ENCODE measurements at regions not wholly inside any gene's neighbourhood (a gene's known extent, or its start where the extent isn't known, plus 50 kb on each side); places are given as distances from the start of the nearest gene placed in this dataset.

GRCh38 chr12:34097213-34097612 is 74.9 kb downstream of the ALG10 start:
- no peak for DNase-seq
- H3K4me1 Mint-ChIP-seq, result no peaks in the 10 kb centered on the region
- no peaks in the 10 kb centered on the region for H3K27me3 Mint-ChIP-seq
- no peaks in the 10 kb centered on the region for H3K9me3 Mint-ChIP-seq
- no peak for ATAC-seq (ENCODE audit: low read depth)
- CTCF ChIA-PET, result no interaction called here
- H3K4me3 Mint-ChIP-seq, result no peak overlapping the region
- H3K27ac Mint-ChIP-seq, result no peak overlapping the region
- TF ChIP-seq CTCF (IDR thresholded peaks at IDR 0.05), result no peak
- no peaks in the 10 kb centered on the region for H3K36me3 Mint-ChIP-seq (ENCODE audit: low read depth)
- intact Hi-C loops (cut with micrococcal nuclease), result no loop called here
- POLR2A ChIA-PET, result no interaction called here

GRCh38 chr12:34105392-34105933 is 83.2 kb downstream of the ALG10 start:
- POLR2A ChIA-PET, result no interaction called here
- H3K4me1 Mint-ChIP-seq, result no peaks in the 10 kb centered on the region
- ATAC-seq (ENCODE audit: low read depth), result no peak
- TF ChIP-seq CTCF (IDR thresholded peaks at IDR 0.05), result no peak
- H3K36me3 Mint-ChIP-seq (ENCODE audit: low read depth), result no peaks in the 10 kb centered on the region
- CTCF ChIA-PET, result no interaction called here
- no peaks in the 10 kb centered on the region for H3K9me3 Mint-ChIP-seq
- no peak overlapping the region for H3K27ac Mint-ChIP-seq
- intact Hi-C loops (cut with micrococcal nuclease), result no loop called here
- H3K4me3 Mint-ChIP-seq, result no peak overlapping the region
- peaks cover 12% of the 10 kb centered on the region for H3K27me3 Mint-ChIP-seq
- no peak for DNase-seq

GRCh38 chr12:34106172-34106571 is 83.9 kb downstream of the ALG10 start:
- DNase-seq, result no peak
- TF ChIP-seq CTCF (IDR thresholded peaks at IDR 0.05), result no peak
- Mint-ChIP-seq H3K27me3 (peaks cover 12% of the 10 kb centered on the region), H3K4me1 (no peaks in the 10 kb centered on the region), H3K9me3 (no peaks in the 10 kb centered on the region), H3K36me3 (ENCODE audit: low read depth) (no peaks in the 10 kb centered on the region), H3K4me3 (no peak overlapping the region), H3K27ac (no peak overlapping the region)
- ATAC-seq (ENCODE audit: low read depth), result no peak
- ChIA-PET POLR2A (no interaction called here), CTCF (no interaction called here)
- intact Hi-C loops (cut with micrococcal nuclease), result no loop called here

DNA sequence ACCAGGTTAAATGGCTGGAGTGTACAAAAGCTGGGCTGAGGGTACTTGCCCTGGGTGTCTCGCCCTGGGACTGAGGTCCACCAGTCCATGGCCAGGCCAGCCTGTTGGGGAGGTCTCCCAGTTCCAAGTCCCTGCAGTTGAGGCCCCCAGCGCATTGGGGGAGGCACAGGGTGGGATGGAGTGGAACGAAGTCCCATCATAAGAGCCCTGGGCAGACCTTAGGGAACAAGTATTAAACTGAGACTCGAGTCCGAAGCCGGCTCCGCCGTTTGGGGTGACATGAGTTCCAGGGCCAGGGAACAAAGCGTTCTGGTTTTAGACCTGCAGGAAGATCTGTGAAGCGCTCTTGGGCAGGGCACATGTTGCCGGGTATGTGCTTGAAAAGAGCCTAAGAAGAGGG is 84.7 kb downstream of the ALG10 start:
- Mint-ChIP-seq H3K4me1 (no peaks in the 10 kb centered on the region), H3K4me3 (no peak overlapping the region), H3K27me3 (peaks cover 12% of the 10 kb centered on the region), H3K9me3 (no peaks in the 10 kb centered on the region), H3K27ac (no peak overlapping the region), H3K36me3 (ENCODE audit: low read depth) (no peaks in the 10 kb centered on the region)
- intact Hi-C loops (cut with micrococcal nuclease), result no loop called here
- ATAC-seq (ENCODE audit: low read depth) (no peak), DNase-seq (no peak)
- CTCF ChIA-PET, result no interaction called here
- TF ChIP-seq CTCF (IDR thresholded peaks at IDR 0.05), result no peak
- POLR2A ChIA-PET, result no interaction called here

DNA sequence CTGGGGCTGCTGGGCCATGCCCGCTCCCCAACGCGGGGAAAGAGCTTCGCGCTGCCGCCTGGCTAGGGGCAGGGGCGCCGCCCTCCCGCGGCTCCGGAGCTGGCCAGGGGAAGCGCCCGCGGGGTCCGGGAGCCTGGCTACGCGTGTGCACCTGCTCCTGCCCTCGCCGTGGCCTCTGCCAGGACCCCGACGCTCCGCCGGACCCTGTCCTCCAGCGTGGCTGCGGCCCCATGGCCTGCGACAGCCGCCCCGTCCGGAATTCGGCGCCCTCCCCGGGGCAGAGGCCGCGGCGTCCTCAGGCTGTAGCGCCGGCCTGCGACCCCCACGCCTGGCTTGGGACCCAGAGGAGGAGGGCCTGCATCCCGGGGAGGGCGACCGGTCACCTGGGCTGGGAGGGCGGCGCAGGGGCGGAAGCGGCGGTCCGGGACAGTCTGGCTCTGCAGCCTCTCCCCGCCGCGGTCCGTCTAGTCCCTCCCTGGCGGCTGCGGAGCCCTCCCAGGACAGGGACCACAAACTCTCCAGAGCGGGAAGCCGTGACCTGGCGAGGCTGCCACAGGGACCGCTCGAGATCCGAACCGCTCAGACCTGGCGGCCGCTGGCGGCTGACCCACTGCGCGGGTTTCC is 85.6 kb downstream of the ALG10 start:
- Mint-ChIP-seq H3K27me3 (peaks cover 12% of the 10 kb centered on the region), H3K4me1 (no peaks in the 10 kb centered on the region), H3K9me3 (no peaks in the 10 kb centered on the region), H3K4me3 (no peak overlapping the region), H3K36me3 (ENCODE audit: low read depth) (no peaks in the 10 kb centered on the region), H3K27ac (no peak overlapping the region)
- no peak for DNase-seq
- intact Hi-C loops (cut with micrococcal nuclease), result no loop called here
- ChIA-PET CTCF (no interaction called here), POLR2A (no interaction called here)
- ATAC-seq (ENCODE audit: low read depth), result no peak
- no peak for TF ChIP-seq CTCF (IDR thresholded peaks at IDR 0.05)

Data from activated B cell treated with CpG ODN at 0.5 μM for 24 hours (primary cell).